HG03432 (cell line): ENCODE measurements at regions not wholly inside any gene's neighbourhood (a gene's known extent, or its start where the extent isn't known, plus 50 kb on each side); places are given as distances from the start of the nearest gene placed in this dataset.
"Not testable (repeated sequence)": the region's sequence is repeated elsewhere in the genome, so short reads cannot be mapped to it uniquely, and the experiment has no call there.

ENCODE experiments used
- ATAC-seq: cut with Tn5 transposase; IDR thresholded peaks from one replicate; pipeline ENCODE4 v1.9.1; 2021; ENCODE audit warnings: mild to moderate bottlenecking, moderate library complexity; ENCODE audit not compliant: unreplicated experiment

DNA sequence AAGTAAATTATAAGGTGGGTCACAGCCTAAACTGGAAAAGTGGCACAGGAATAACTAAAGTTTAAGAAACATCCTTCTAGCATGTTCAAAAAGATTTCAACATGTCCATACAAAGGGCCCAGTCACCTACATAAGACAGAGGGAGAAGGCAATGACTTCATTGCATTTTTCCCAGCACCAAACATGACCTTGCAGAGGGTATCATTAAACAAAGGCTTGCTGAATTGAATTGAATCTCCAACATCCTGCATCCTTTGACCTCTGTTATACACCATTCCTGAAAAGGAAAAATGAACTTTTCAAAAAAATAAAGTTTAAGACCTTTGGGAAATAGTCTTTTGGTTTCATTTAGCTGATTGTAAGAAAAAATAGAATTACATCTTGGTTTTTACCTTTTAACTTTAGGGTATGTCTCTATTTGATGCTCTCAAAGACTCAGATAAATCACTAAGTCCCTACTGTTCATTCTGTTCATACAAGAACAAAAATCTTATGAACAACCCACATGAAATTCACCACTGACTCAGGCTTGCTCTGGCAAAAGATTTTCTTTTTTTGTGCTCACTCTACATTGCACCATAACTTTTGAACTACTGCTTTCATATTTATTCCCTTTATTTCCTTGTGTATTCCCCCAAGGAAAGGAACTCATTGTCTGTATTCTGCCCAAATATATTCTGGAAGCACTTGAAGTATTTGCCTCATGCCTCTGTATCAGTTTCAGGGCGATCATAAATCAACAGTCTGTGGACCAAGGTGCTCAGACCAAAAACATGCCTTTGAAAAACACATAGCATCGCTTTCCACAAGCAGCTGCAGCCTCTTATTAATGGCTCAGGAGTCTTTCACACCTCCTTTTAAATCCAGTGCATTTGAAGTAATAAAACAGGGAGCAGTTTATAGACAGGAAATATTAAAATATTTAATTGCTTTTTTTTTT, 121.7 kb downstream of the DUSP6 start:
- no peak for ATAC-seq

GRCh38 chr12:89228491-89228890, 123.8 kb downstream of the DUSP6 start:
- ATAC-seq, result no peak

GRCh38 chr12:89227774-89228173, 124.5 kb downstream of the DUSP6 start:
- no peak for ATAC-seq

- peak; percentile 62 for ATAC-seq
Measured at GRCh38 chr12:89225808-89226411, 126.4 kb downstream of the DUSP6 start.

DNA sequence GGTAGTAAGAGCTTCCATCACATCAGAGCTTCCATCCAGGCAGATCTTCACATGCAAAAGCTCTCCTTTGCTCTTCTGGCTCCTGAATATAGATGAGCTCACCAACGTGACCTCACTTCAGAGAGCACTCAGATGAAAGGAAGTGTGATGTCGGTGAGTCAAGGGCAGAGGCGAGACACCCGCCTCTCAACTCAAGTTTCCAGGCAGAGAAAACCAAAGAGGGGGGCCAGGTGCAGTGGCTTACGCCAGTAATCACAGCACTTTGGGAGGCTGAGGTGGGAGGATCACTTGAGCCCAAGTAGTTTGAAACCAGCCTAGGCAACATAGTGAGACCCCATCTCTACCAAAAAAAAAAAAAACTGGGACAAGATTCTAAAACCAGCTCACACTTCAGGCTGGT, 126.9 kb downstream of the DUSP6 start:
- peak; percentile 71 for ATAC-seq

DNA sequence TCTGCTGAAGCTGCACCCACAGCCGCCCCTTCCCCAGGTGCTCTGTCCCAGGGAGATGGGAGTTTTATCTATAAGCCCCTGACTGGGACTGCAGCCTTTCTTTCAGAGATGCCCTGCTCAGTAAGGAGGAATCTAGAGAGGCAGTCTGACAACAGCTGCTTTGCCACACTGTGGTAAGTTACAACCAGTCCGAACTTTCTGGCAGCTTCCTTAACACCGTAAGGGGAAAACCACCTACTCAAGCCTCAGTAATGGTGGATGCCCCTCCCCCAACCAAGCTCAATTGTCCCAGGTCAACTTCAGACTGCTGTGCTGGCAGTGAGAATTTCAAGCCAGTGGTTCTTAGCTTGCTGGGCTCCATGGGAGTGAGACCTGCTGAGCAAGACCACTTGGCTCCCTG, 129.7 kb downstream of the DUSP6 start:
- ATAC-seq, result not testable (repeated sequence)

DNA sequence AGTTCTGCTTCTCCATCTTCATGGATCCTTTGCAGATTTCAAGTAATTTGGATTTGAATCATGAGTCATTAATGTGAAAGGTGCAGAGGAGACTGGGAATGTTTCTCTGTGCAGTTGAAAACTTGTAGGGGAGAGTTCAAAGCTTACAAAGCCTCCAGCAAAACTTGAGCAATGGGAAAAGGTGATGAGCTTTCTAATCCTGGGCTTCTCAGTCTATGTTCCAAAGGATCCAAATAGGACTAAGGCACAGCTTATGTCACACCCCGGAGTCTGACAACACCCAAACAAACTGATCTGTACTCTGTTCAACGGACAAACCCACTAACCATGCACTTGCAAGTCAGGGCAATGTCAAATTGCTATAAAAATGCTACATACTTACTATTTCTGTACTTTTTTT, 134.8 kb downstream of the DUSP6 start:
- no peak for ATAC-seq

DNA sequence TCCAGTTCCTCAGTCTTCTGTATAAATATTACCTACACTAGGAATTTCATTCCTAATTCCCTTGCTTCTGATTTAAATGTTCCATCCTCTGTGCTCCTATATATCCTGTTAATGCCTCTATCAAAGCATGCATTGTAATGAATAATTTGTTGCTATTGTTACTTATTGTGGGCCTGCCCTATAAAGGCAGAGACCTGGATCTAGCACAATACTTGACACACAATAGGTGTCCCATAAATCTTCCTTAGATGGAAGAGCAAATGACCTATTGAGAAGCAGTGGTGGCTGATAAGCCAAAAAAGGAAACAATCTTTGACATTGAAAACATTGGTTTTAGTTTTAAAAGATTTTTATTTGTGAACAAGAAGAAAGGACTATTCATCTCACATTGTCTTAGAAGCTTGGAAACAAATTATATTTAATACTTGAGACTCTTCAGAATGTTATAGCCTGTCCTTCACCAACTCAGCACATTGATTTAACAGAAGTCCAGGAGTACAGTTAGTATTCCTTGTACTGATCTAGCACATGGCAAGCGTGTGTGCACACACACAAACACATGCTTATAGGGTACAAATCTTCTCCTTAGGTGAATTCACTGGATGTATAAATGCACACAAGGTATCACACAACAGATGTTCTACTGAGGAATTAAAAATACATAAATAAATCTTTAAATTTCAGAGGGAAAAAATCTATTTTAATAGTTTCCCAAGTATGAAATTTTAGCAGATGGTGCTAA, 135.9 kb downstream of the DUSP6 start:
- no peak for ATAC-seq

DNA sequence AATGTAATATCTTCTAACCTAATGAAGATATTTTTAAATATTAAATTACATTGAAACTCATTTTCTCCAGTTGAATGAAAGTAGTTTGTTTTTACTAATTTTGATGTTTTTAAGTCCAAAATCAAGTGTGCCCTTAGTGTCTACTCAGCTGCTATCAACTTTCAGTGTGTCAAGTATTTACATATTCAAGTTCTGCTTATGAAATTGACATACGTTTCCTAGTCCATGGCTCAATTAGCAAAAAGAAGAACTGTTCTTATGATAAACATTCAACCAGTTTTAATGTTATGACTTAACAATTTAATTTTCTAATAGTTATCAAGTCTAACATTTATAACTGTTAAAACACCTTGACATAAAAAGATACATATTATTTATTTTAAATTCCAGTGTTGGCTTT, 137.1 kb downstream of the DUSP6 start:
- ATAC-seq, result no peak

DNA sequence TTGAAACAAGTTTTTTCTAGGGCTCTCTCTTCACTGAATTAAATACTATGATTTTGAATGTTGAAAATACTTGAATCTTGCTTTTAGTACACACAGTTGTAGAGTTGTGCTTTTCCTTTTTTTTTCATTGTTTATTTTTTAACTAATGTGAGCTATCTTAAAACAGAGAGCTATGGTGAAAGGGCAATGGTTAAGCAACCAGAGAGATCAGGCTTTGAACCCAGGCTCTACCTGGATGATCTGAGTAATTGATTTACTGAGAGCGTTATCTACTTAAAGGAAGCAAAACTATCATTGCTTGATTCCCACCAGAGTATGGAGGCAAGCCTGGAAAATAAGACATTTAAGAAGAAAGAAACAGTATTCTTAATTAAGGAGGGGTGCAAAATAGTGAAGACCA, 138.6 kb downstream of the DUSP6 start:
- ATAC-seq, result no peak

- no peak for ATAC-seq
Measured at GRCh38 chr12:89213139-89213538, 139.2 kb downstream of the DUSP6 start.

DNA sequence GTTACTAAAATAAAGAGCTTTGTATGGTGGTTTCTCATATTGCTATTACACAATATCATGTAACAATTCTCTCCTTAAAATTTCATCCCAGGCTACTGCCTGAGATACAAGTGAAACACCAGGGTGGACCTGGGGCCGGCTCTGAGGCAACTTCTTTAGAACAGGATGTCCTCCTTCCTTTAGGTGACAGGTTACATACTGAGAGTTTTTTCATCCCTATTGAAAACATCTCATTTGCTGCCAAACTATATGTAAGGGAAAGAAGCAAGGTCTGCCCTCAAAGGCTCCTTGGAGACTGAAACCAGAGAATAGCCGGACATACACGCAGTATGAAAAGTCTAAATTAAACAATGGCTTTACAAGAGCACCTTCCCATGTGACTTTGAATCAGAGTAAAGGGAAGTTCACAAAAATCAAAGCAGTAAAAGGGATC, 139.9 kb downstream of the DUSP6 start:
- no peak for ATAC-seq

DNA sequence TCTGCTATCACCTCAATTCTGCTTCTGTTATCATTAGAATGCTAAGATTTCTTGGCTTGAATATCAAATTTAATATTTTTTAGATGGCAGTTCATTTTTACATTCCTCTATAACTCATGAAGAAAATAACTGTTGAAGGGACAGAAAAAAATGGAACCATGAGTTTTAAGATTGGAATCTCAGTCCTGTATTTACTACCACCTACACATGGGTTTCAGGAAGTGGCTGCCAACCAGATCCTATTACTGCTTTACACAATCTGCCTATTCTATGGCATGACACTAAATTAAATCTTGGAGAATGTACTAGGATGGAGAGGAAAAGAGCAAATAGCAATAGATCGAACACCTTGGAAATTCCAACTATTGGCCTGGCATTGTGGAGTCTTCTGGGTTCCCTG, 140.8 kb downstream of the DUSP6 start:
- no peak for ATAC-seq

GRCh38 chr12:89210277-89210676, 142.0 kb downstream of the DUSP6 start:
- peak; percentile 62 for ATAC-seq

DNA sequence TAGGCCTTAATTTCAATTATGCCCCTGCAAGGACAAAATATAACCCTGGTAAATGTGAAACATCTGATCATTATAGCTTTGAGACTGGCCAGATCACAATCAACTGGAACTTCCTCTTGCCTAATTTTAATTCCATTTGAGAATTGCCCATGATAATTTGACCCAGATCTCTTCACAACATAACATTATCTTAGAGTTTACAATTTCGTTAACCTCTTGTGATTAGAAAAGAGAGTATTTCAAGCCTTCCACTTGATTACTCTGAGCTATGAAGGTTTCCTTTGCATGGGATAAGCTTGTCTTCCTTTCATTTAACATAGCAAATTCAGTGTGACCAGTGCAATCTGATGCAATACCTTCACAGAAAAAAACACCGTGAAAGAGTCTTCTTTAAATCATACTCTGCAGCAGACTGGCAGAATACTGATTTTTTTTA, 143.6 kb downstream of the DUSP6 start:
- ATAC-seq, result no peak

DNA sequence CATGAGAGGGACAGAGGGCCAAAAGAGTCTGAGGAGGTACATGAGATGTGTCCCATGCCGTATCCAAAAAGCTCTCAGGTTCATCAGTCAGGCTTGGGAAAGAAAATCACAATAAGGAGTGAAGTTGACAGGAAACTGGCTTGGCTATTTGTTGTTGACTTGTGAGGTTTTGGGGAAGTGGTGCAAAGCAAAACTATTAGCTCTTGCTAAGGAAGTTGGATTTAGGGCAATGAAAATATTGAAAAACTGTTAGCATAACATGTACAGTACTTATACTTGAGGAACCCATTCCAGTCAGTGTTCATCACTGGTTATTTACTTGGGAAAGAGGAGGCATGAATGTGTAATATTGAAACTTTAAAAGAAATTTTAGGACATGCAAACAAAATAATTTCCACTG, 145.9 kb downstream of the DUSP6 start:
- ATAC-seq, result no peak

DNA sequence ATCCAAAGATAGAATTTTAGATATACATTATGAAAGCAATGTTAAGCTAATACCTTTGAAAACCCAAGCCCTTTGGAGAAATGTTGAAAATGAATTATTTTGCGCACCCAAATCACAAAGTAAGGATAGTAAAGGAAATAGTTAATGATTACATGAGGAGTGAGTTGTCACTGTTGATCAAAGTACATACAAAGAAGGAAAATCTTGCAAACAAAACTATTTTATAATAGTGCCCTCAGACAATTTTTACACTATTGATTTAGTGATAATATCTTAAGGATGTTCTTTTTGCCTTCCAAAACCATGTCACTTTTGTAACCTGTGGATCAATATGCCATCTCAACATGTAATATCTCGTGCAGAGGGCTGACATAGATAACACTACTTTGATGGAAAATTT, 146.8 kb downstream of the DUSP6 start:
- ATAC-seq, result no peak

- ATAC-seq, result no peak
Measured at GRCh38 chr12:89203144-89203543, 149.2 kb downstream of the DUSP6 start.

GRCh38 chr12:89200217-89200616, 152.1 kb downstream of the DUSP6 start:
- no peak for ATAC-seq

GRCh38 chr12:89195470-89195869, 156.8 kb downstream of the DUSP6 start:
- ATAC-seq, result no peak

DNA sequence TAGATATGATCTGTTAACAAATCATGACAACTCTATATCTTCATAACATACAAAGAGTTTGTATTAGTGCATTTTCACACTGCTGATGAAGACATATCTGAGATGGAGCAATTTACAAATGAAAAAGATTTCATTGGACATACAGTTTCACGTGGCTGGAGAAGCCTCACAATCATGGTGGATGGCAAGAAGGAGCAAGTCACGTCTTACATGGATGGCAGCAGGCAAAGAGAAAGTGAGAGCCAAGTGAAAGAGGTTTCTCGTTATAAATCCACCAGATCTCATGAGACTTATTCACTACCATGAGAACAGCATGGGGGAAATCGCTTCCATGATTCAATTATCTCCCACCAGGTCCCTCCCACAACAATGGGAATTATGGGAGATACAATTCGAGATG, 157.6 kb downstream of the DUSP6 start:
- ATAC-seq, result no peak

- no peak for ATAC-seq
Measured at GRCh38 chr12:89192429-89192828, 159.9 kb downstream of the DUSP6 start.
